ENCODE measurements at regions not wholly inside any gene's neighbourhood (a gene's known extent, or its start where the extent isn't known, plus 50 kb on each side); places are given as distances from the start of the nearest gene placed in this dataset.

DNA sequence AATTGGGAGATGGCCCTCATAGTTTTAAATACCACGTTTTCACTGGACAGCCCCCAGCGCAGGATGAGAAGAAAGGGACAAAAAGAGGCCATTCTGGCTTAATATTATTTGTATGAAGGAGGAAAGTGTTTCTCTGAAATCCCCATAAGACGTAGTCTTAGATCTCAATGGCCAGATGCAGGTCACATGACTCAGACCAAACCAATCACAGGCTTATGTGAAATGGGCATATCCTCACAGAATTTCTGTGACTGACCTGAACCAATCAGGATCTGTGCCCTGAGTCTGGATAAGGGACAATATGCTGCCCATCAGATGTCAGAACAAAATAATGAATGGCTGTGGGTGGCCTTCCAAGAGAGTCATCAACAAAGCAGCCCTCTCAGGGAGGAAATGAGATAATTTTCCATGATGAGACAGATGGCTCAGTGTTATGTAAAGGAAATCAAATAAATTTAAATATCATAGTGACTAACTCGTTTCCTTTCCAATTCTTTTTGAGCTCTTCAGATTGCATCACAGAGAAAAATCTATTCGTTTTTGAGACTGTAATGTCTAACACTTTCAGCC, 1009.5 kb upstream of the TMEM132C start:
- TF ChIP-seq ZFX (IDR thresholded peaks at IDR 0.05; ENCODE audit: borderline replicate concordance) (no peak), CTCF (IDR thresholded peaks at IDR 0.05) (no peak)
- no peak overlapping the region for H3K27ac ChIP-seq

DNA sequence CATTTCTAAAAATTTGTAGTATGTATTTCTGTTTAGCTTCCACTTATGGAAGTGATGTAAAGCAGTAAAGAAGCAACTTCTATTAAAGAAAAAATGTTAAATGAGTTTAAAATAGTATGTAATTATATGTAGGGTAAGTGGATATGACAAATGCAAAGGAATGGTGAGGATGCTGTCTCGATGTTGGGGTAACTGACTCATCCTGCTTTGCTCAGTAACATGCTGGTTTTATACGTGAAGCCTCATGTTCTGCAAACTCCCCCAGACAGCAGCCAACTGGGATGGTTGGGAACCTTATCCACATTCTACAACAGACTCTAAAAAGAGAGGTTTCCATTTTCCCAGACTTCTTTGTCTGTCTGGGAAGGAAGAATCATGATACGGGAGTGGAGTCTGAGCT, 1006.4 kb upstream of the TMEM132C start:
- H3K27ac ChIP-seq = no peak overlapping the region
- TF ChIP-seq CTCF (IDR thresholded peaks at IDR 0.05) (no peak), ZFX (IDR thresholded peaks at IDR 0.05; ENCODE audit: borderline replicate concordance) (no peak)

DNA sequence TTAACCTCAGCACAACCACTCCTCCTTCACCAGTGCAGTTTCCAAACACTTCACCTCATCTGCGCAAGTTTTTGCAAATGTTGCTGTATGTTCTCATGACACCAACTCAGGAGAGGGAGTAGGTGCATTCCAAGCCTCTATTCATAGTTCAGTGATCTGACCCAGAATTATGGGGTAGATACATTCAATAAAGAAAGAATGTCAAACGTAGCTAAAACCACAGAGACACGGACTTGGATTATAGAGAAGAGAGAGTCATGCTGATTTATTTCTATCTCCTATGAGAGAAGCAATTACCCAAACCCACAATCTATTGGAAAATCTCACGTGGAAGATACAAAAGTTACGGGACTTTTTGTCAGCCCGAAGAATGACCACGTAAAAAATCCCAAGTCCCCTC, 1006.0 kb upstream of the TMEM132C start:
- TF ChIP-seq CTCF (IDR thresholded peaks at IDR 0.05) (no peak), ZFX (IDR thresholded peaks at IDR 0.05; ENCODE audit: borderline replicate concordance) (no peak)
- no peak overlapping the region for H3K27ac ChIP-seq

DNA sequence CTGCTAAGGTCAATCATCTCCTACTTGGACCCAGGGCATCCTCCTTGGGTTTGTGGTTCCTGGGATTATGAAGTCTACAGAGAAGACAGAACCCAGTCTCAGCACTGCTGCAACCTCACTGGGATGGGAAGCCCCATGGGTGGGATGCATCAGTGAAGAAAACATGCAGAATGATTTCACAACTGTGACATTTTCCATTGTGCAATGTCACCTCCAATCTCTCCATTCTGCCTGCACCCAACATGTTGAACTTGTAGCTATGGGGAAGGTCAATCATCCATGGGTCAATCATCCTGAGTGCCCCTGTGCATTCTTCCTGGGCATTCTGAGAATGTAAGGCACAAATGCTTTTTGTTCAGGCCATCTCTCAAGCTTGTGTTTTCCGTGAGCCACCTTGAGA, 1004.4 kb upstream of the TMEM132C start:
- TF ChIP-seq CTCF (IDR thresholded peaks at IDR 0.05) (no peak), ZFX (IDR thresholded peaks at IDR 0.05; ENCODE audit: borderline replicate concordance) (no peak)
- H3K27ac ChIP-seq = no peak overlapping the region

DNA sequence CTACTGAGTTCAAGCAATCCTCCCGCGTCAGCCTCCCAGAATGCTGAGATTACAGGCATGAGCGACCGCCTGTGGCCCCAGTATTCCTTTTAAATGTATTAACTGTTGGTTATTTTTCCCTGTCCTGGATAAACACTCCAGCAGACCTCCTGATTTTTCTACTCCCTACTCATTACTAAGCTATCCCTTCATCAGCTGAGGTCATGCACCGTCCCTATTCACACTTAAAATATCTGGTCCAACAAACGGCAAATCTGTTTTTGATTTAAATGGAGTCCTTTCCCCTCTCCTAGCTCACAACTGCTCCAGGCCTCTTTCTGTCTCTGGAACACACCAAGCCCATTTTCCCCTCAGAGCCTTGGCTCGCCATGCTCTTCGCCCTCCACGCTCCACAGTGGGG, 1003.3 kb upstream of the TMEM132C start:
- TF ChIP-seq ZFX (IDR thresholded peaks at IDR 0.05; ENCODE audit: borderline replicate concordance) (no peak), CTCF (IDR thresholded peaks at IDR 0.05) (no peak)
- H3K27ac ChIP-seq = no peak overlapping the region

DNA sequence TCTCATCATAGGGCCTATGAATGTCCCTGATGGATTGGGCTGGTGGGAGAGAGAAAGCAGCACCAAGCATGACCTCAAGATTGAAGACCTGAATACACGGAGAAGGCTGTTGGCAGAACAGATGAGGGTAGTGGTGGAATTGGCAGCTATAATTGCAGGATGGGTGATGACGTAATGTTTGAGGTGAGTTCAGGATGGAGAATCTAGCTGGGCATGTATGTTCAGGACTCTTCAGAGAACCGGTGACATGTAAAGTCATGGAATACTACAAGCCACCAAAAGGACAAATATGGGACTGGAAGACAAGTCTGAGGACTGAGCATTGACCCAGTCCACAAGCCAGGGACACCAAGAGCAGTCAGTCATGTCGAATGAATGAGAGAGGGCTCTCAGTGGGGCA, 999.8 kb upstream of the TMEM132C start:
- no peak overlapping the region for H3K27ac ChIP-seq
- TF ChIP-seq CTCF (IDR thresholded peaks at IDR 0.05) = no peak
- no peak for TF ChIP-seq ZFX (IDR thresholded peaks at IDR 0.05; ENCODE audit: borderline replicate concordance)

DNA sequence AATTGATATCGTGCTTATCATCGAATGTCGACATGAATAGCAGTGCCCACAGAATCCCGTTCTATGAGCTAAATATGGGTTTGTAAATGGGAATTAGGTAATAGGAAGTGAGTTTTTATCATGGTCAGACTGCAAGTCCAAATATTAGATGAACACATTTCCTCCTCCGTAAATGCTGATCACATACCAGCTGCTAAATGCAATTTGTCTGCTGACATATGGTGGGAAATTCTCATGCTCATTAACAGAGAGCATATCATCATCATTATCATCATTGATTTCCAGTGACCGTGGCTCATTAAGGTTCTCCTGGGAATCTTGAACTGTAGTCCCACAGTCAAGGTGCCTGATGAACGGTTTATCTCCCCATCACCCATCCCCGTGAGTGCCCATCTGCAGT, 998.8 kb upstream of the TMEM132C start:
- TF ChIP-seq ZFX (IDR thresholded peaks at IDR 0.05; ENCODE audit: borderline replicate concordance) (no peak), CTCF (IDR thresholded peaks at IDR 0.05) (no peak)
- H3K27ac ChIP-seq = no peak overlapping the region
